Choroid plexus epithelial cell (primary cell): ENCODE measurements at regions not wholly inside any gene's neighbourhood (a gene's known extent, or its start where the extent isn't known, plus 50 kb on each side); places are given as distances from the start of the nearest gene placed in this dataset.
A peak's percentile ranks its signal among the peaks of the same experiment; 100 is the strongest.

Experiments used
- DNase-seq: peaks from one replicate; pipeline ENCODE4 v3.0.0-alpha.2; 2010; ENCODE audit warnings: low read depth
- H3K4me3 ChIP-seq: 2 replicates; pipeline ENCODE4 v1.5.1; 2011; ENCODE audit warnings: low read depth, mild to moderate bottlenecking, control low read depth, low read length, moderate library complexity
- CTCF ChIP-seq: conservative IDR thresholded peaks from 2 replicates; pipeline ENCODE4 v1.5.1; 2011; ENCODE audit warnings: low read depth, mild to moderate bottlenecking, control low read depth, inconsistent platforms, low read length, moderate library complexity

- DNase-seq: no peak
- H3K4me3 ChIP-seq: no peak overlapping the region
- TF ChIP-seq CTCF: no peak
Observed at GRCh38 chr11:16685914-16686313, 52.5 kb upstream of the C11orf58 start.

GRCh38 chr11:16678466-16679116 lies 59.9 kb upstream of the C11orf58 start:
- DNase-seq: no peak
- H3K4me3 ChIP-seq: no peak overlapping the region
- no peak for TF ChIP-seq CTCF

- DNase-seq: peak; percentile 5
- no peak overlapping the region for H3K4me3 ChIP-seq
- TF ChIP-seq CTCF: no peak
Observed at GRCh38 chr11:16669799-16670415, 68.5 kb upstream of the C11orf58 start.

GRCh38 chr11:16632295-16633200 lies 105.9 kb upstream of the C11orf58 start:
- DNase-seq: peak; percentile 21
- TF ChIP-seq CTCF: peak; percentile 32

GRCh38 chr11:16630651-16631050 lies 107.8 kb upstream of the C11orf58 start:
- no peak for DNase-seq
- no peak for TF ChIP-seq CTCF
- no peak overlapping the region for H3K4me3 ChIP-seq

More at GRCh38 chr11:16632295-16633200, 105.9 kb upstream of the C11orf58 start:
- no peak overlapping the region for H3K4me3 ChIP-seq

- TF ChIP-seq CTCF: no peak
- H3K4me3 ChIP-seq: no peak overlapping the region
- no peak for DNase-seq
Observed at GRCh38 chr11:16618431-16618830, 120.0 kb upstream of the C11orf58 start.
